ENCODE measurements at regions not wholly inside any gene's neighbourhood (a gene's known extent, or its start where the extent isn't known, plus 50 kb on each side); places are given as distances from the start of the nearest gene placed in this dataset.

DNA sequence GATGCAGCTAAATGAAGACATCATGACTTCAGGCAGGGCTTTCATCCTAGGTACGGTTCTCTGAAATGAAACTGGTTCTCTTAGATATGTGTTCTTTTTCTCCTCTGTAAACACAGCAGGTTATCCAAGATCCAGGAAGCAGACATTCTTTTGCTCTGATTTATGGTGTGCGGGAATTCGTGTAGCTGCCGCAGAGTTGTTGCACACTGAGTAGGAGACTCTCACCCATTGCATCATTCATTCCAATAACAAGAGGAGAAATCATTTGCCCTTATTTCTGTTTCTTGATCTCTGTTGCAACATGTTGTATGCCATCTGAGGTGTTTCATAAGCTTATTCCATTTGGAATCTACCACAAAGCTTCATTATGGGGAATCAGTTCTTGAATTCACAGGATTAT, 133.6 kb upstream of the VCX2 start:
- no peaks in the 10 kb centered on the region for H3K4me1 Mint-ChIP-seq (ENCODE audit: low read depth, unreplicated experiment)
- Histone ChIP-seq H3K27me3 (replicated peaks; ENCODE audit: control insufficient read depth, insufficient read depth, low read length) (no peaks in the 10 kb centered on the region; the same call in 1 of the 2 replicates), H3K9me3 (no peaks in the 10 kb centered on the region), H3K36me3 (ENCODE audit: control insufficient read depth, insufficient read depth, low read length) (no peaks in the 10 kb centered on the region), H3K4me1 (no peaks in the 10 kb centered on the region), H3K4me3 (ENCODE audit: low read depth, low read length) (no peak overlapping the region)
- no peak for DNase-seq
- intact Hi-C loops (cut with micrococcal nuclease; ENCODE audit: unreplicated experiment) = no loop called here
- H3K27ac Mint-ChIP-seq (ENCODE audit: unreplicated experiment) = no peak overlapping the region
- no peaks in the 10 kb centered on the region for H3K27me3 Mint-ChIP-seq (ENCODE audit: insufficient read depth, unreplicated experiment)
- TF ChIP-seq, protein P1, sequence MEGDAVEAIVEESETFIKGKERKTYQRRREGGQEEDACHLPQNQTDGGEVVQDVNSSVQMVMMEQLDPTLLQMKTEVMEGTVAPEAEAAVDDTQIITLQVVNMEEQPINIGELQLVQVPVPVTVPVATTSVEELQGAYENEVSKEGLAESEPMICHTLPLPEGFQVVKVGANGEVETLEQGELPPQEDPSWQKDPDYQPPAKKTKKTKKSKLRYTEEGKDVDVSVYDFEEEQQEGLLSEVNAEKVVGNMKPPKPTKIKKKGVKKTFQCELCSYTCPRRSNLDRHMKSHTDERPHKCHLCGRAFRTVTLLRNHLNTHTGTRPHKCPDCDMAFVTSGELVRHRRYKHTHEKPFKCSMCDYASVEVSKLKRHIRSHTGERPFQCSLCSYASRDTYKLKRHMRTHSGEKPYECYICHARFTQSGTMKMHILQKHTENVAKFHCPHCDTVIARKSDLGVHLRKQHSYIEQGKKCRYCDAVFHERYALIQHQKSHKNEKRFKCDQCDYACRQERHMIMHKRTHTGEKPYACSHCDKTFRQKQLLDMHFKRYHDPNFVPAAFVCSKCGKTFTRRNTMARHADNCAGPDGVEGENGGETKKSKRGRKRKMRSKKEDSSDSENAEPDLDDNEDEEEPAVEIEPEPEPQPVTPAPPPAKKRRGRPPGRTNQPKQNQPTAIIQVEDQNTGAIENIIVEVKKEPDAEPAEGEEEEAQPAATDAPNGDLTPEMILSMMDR (IDR thresholded peaks at IDR 0.05; ENCODE audit: insufficient read depth in 1 of 2, low read depth in 1 of 2, low read length in 1 of 2, severe bottlenecking in 1 of 2, unreplicated experiment in 1 of 2) = no peak
- no peaks in the 10 kb centered on the region for H3K36me3 Mint-ChIP-seq (ENCODE audit: insufficient read depth, unreplicated experiment)
- no peak overlapping the region for H3K4me3 Mint-ChIP-seq (ENCODE audit: unreplicated experiment)
- no peaks in the 10 kb centered on the region for H3K9me3 Mint-ChIP-seq (ENCODE audit: unreplicated experiment)
- ChIA-PET POLR2A (no interaction called here), CTCF (no interaction called here)
- no TSS peak for BruUV-seq (replicated peaks)

DNA sequence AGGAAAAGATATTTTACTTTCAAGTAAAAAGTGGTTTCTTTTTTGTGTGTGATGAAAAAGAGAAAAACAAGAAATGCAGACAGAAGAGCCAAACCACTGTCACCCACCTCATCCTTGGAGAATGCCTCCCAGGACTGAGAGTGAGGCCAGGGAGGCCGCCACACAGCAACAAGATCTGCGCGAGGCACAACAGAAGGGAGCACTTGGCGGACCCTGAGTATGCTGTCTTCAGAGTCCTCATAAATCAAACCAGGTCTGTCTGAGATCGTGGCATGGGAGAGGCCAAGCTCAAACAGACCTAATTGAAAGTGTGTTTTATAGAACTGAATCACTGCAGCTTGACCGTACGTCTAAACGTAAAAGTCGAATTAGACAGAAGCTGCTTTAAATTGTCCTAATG, 134.3 kb upstream of the VCX2 start:
- no peaks in the 10 kb centered on the region for H3K9me3 ChIP-seq
- ChIA-PET POLR2A (no interaction called here), CTCF (no interaction called here)
- TF ChIP-seq, protein P1 (IDR thresholded peaks at IDR 0.05; ENCODE audit: insufficient read depth in 1 of 2, low read depth in 1 of 2, low read length in 1 of 2, severe bottlenecking in 1 of 2, unreplicated experiment in 1 of 2) = no peak
- Mint-ChIP-seq H3K27ac (ENCODE audit: unreplicated experiment) (no peak overlapping the region), H3K9me3 (ENCODE audit: unreplicated experiment) (no peaks in the 10 kb centered on the region), H3K27me3 (ENCODE audit: insufficient read depth, unreplicated experiment) (no peaks in the 10 kb centered on the region), H3K36me3 (ENCODE audit: insufficient read depth, unreplicated experiment) (no peaks in the 10 kb centered on the region), H3K4me3 (ENCODE audit: unreplicated experiment) (no peak overlapping the region), H3K4me1 (ENCODE audit: low read depth, unreplicated experiment) (no peaks in the 10 kb centered on the region)
- no peaks in the 10 kb centered on the region; the same call in 1 of the 2 replicates for H3K27me3 ChIP-seq (replicated peaks; ENCODE audit: control insufficient read depth, insufficient read depth, low read length)
- no peak overlapping the region for H3K4me3 ChIP-seq (ENCODE audit: low read depth, low read length)
- intact Hi-C loops (cut with micrococcal nuclease; ENCODE audit: unreplicated experiment) = no loop called here
- H3K36me3 ChIP-seq (ENCODE audit: control insufficient read depth, insufficient read depth, low read length) = no peaks in the 10 kb centered on the region
- DNase-seq = no peak
- no TSS peak for BruUV-seq (replicated peaks)
- no peaks in the 10 kb centered on the region for H3K4me1 ChIP-seq

DNA sequence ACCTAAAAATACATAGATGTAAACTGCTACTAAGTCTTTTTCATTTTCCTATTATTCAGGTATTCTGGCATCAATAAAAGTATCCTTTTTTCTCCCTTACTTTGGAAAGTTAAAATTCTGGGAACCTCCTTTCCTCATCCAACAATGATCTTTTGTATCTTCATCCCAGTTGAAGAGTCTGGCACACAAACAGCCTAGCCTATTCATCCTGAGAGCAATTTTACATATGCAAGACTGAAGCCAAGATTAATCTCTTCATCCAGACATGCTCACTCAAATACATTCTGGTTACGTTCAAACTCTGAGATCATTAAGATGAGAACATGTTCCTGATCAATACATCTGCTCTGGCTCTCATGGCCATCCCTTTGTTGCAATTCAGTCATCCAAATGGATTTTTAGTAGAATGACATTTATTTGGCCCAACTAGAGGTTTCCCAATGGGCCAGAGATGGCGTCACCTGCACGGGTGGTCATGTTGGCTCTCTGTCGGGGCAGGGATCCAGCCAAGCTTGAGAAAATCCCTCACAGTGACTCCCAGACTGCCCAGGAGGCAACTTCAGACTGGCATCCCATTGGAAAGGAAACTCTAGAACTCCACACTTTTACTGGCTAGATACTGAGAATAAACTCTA, 135.3 kb upstream of the VCX2 start:
- H3K4me1 ChIP-seq = no peaks in the 10 kb centered on the region
- no peaks in the 10 kb centered on the region for H3K36me3 ChIP-seq (ENCODE audit: control insufficient read depth, insufficient read depth, low read length)
- ChIA-PET POLR2A (no interaction called here), CTCF (interaction anchor here (0.6 kb wide), 1 partner anchor 938 kb away, joined by 6 read pairs; no protein-coding TSS in a partner anchor)
- no TSS peak for BruUV-seq (replicated peaks)
- intact Hi-C loops (cut with micrococcal nuclease; ENCODE audit: unreplicated experiment) = no loop called here
- no peak overlapping the region for H3K4me3 ChIP-seq (ENCODE audit: low read depth, low read length)
- no peaks in the 10 kb centered on the region for H3K9me3 ChIP-seq
- no peaks in the 10 kb centered on the region for H3K9me3 Mint-ChIP-seq (ENCODE audit: unreplicated experiment)
- DNase-seq = no peak
- H3K4me3 Mint-ChIP-seq (ENCODE audit: unreplicated experiment) = no peak overlapping the region
- H3K4me1 Mint-ChIP-seq (ENCODE audit: low read depth, unreplicated experiment) = no peaks in the 10 kb centered on the region
- no peaks in the 10 kb centered on the region for H3K27me3 Mint-ChIP-seq (ENCODE audit: insufficient read depth, unreplicated experiment)
- H3K36me3 Mint-ChIP-seq (ENCODE audit: insufficient read depth, unreplicated experiment) = no peaks in the 10 kb centered on the region
- H3K27me3 ChIP-seq (replicated peaks; ENCODE audit: control insufficient read depth, insufficient read depth, low read length) = no peaks in the 10 kb centered on the region; the same call in 1 of the 2 replicates
- H3K27ac Mint-ChIP-seq (ENCODE audit: unreplicated experiment) = no peak overlapping the region
- TF ChIP-seq, protein P1 (IDR thresholded peaks at IDR 0.05; ENCODE audit: insufficient read depth in 1 of 2, low read depth in 1 of 2, low read length in 1 of 2, severe bottlenecking in 1 of 2, unreplicated experiment in 1 of 2) = no peak
